HFFc6 (cell line): ENCODE measurements at regions not wholly inside any gene's neighbourhood (a gene's known extent, or its start where the extent isn't known, plus 50 kb on each side); places are given as distances from the start of the nearest gene placed in this dataset.
A peak's percentile ranks its signal among the peaks of the same experiment; 100 is the strongest.

Experiments used
- DNase-seq: peaks from one replicate; pipeline ENCODE4 v3.0.0-alpha.2; 2018
- H3K27ac Mint-ChIP-seq: 2 replicates; pipeline ENCODE4 v1.8.0; 2020; ENCODE audit warnings: mild to moderate bottlenecking, mixed read lengths
- H3K27me3 Mint-ChIP-seq: 2 replicates; pipeline ENCODE4 v1.8.0; 2021; ENCODE audit warnings: mild to moderate bottlenecking, moderate library complexity, mixed read lengths; ENCODE audit not compliant: insufficient read depth
- H3K36me3 Mint-ChIP-seq: 2 replicates; pipeline ENCODE4 v1.8.0; 2021; ENCODE audit warnings: low read depth, mixed read lengths
- H3K4me1 Mint-ChIP-seq: 2 replicates; pipeline ENCODE4 v1.8.0; 2020; ENCODE audit warnings: low read depth, mixed read lengths
- H3K4me3 Mint-ChIP-seq: 2 replicates; pipeline ENCODE4 v1.8.0; 2020; ENCODE audit warnings: mild to moderate bottlenecking, moderate library complexity, mixed read lengths
- H3K9me3 Mint-ChIP-seq: 2 replicates; pipeline ENCODE4 v1.8.0; 2020; ENCODE audit warnings: mild to moderate bottlenecking, mixed read lengths
- TF ChIP-seq, protein P1 (sequence below): fragments of 200-600 bp; sonication (generic); IDR thresholded peaks from 2 replicates; pipeline ENCODE4 v1.5.0; 2021; ENCODE audit warnings: antibody characterized with exemption, mild to moderate bottlenecking

DNA sequence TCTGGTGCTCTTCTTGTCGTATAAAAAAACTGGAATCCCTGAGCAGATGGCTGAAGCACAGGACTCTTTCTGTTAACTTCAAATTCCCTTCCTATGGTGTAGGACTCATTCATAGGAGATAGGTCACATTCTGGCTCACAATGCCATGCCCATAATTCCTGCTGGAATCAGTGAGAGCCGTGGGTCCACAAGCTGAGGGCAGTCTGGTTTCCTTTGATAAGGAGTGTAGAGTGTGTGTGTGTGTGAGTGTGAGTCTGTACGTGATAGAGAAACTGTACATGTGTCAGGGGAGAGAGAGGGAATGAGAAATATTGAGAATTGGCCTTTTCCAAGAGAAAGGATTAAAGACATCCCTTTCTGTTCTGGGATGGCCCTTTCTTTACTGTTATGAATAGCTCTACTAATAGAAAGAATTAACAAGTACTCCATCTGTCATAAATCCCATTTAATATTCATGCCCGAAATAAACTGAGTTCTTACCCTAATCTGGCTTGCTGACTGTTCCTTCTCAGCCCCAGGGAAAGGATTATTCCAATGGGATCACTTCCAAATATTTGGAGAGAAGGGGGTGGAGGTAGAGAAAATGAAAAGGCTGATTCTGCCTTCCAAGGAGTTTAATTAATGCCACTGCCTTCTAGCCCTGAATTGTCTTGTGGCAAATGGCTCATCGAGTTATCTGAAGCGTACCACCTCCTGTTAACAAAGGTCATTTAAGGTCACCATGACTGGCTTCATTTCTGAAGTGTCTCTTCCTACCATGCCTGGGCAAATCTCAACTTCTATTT, 79.0 kb downstream of the TMX1 start:
- no peaks in the 10 kb centered on the region for H3K36me3 Mint-ChIP-seq
- no peaks in the 10 kb centered on the region for H3K27me3 Mint-ChIP-seq
- no peak for DNase-seq
- no peaks in the 10 kb centered on the region for H3K9me3 Mint-ChIP-seq
- H3K4me3 Mint-ChIP-seq: no peak overlapping the region
- H3K27ac Mint-ChIP-seq: no peak overlapping the region
- TF ChIP-seq, protein P1, sequence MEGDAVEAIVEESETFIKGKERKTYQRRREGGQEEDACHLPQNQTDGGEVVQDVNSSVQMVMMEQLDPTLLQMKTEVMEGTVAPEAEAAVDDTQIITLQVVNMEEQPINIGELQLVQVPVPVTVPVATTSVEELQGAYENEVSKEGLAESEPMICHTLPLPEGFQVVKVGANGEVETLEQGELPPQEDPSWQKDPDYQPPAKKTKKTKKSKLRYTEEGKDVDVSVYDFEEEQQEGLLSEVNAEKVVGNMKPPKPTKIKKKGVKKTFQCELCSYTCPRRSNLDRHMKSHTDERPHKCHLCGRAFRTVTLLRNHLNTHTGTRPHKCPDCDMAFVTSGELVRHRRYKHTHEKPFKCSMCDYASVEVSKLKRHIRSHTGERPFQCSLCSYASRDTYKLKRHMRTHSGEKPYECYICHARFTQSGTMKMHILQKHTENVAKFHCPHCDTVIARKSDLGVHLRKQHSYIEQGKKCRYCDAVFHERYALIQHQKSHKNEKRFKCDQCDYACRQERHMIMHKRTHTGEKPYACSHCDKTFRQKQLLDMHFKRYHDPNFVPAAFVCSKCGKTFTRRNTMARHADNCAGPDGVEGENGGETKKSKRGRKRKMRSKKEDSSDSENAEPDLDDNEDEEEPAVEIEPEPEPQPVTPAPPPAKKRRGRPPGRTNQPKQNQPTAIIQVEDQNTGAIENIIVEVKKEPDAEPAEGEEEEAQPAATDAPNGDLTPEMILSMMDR: no peak
- peaks cover 39% of the 10 kb centered on the region for H3K4me1 Mint-ChIP-seq

DNA sequence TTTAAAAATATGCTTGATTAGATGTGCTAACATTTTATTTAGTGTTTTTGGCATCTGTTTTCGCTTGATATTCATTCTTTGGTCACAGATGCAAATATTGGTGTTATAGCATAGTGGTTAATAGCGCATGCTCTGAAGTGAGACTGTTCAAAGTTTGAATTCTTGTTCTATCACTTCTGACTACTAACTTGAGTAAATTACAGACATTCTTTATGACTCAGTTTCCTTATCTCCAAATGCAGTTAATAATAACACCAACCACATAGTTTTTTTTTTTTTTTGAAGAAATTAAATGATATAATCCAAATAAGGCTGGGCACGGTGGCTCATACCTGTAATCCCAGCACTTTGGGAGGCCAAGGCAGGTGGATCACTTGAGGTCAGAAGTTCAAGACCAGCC, 81.0 kb downstream of the TMX1 start:
- no peak overlapping the region for H3K27ac Mint-ChIP-seq
- no peaks in the 10 kb centered on the region for H3K27me3 Mint-ChIP-seq
- no peaks in the 10 kb centered on the region for H3K36me3 Mint-ChIP-seq
- no peak overlapping the region for H3K4me3 Mint-ChIP-seq
- H3K4me1 Mint-ChIP-seq: peaks cover 20% of the 10 kb centered on the region
- no peak for DNase-seq
- H3K9me3 Mint-ChIP-seq: no peaks in the 10 kb centered on the region
- TF ChIP-seq, protein P1: no peak

DNA sequence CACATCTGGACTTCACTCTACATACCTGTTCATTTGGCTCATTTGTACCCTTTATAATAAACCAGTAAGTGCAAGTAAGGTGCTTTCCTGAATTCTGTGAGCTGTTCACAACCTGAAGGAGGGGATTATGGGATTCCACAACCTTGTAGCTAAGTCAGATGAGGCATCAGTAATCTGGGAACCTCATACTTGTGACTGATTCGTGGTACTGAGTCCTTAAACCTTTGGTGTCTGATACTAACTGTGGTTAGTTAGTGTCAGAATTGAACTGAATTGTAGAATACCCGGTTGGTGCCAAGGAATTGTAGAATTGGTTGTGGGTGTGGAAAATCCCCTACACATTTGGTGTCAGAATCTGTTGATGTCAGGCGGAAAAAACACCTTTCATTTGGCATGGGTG, 83.4 kb downstream of the TMX1 start:
- Mint-ChIP-seq H3K4me3 (no peak overlapping the region), H3K27ac (no peak overlapping the region), H3K27me3 (no peaks in the 10 kb centered on the region), H3K4me1 (peaks cover 35% of the 10 kb centered on the region), H3K36me3 (no peaks in the 10 kb centered on the region), H3K9me3 (no peaks in the 10 kb centered on the region)
- TF ChIP-seq, protein P1: no peak
- no peak for DNase-seq

DNA sequence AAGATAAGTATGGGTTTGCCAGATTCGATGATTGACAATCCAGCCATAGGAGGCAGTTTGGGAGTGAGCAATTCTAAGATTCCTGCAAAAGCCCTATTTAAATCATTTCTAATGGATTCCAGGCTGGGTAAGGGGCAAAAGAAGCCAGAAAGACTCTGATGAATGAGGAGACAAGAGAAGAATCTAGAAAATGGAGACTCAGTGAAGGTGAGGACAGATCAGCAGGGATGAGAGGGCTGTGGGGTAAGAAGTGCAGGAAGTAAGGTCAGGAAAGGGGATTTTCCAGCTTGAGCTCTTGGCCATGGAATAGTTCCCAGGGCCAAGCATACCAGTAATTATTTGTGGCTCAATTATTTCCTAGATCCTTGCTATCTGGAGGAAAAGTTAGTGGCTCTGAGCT, 87.3 kb downstream of the TMX1 start:
- Mint-ChIP-seq H3K4me1 (peaks cover 47% of the 10 kb centered on the region), H3K9me3 (no peaks in the 10 kb centered on the region), H3K36me3 (no peaks in the 10 kb centered on the region), H3K4me3 (peak overlapping the region; percentile 9; the same call in 1 of the 2 replicates), H3K27ac (peak overlapping the region; percentile 44), H3K27me3 (no peaks in the 10 kb centered on the region)
- DNase-seq: no peak
- TF ChIP-seq, protein P1: no peak

DNA sequence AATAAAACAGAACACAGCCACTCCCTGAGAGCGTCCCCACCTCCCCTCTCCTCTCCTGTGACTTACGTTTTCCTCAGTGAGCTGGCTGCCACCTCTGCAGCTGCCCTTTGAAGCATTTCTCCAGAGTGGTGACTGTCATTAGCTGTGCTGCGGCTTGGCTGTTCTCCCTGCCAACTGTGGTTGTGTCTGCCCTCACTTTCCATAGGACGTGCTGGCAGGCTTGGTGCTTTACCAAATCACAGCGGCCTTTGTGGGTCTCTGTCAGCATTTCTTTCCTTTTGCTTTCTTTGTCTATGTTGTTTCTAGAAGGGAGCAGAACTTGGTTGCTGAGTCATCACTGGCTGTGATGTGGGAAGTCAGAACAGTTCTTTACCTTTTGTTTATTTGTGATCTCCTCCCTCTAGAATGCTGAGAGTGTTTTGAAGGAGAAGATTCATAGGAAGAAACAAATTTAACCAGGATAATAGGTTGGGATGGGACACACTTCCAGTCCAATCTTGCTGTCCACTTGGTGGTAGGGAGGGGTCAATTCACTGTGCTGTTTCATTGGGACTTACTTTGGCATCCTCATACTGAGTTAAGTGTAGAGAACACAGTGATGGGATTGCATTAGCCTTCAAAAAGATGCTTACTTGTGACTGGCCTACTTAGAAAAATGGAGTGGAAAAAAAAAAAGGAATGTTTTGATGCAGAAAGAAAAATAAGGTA, 88.2 kb downstream of the TMX1 start:
- Mint-ChIP-seq H3K27ac (peak overlapping the region; percentile 78), H3K4me3 (peak overlapping the region; percentile 61; the same call in 1 of the 2 replicates), H3K27me3 (no peaks in the 10 kb centered on the region), H3K9me3 (no peaks in the 10 kb centered on the region), H3K4me1 (peaks cover 56% of the 10 kb centered on the region), H3K36me3 (no peaks in the 10 kb centered on the region)
- TF ChIP-seq, protein P1: no peak
- DNase-seq: peak; percentile 30
